Ammon's horn (tissue), 1 donor: ENCODE measurements at regions not wholly inside any gene's neighbourhood (a gene's known extent, or its start where the extent isn't known, plus 50 kb on each side); places are given as distances from the start of the nearest gene placed in this dataset.

Experiments used
- DNase-seq: peaks from one replicate; pipeline ENCODE4 v3.0.0-alpha.2; 2016; ENCODE audit warnings: low spot score

GRCh38 chr4:31272331-31273061 lies 552.3 kb downstream of the PCDH7 start:
- no peak for DNase-seq

- no peak for DNase-seq
These were observed 555.7 kb downstream of the PCDH7 start for GRCh38 chr4:31275906-31276305.

- DNase-seq, result no peak
These were observed 563.5 kb downstream of the PCDH7 start for GRCh38 chr4:31283679-31284078.

- DNase-seq, result no peak
These were observed 570.7 kb downstream of the PCDH7 start for GRCh38 chr4:31290836-31291235.

- DNase-seq, result no peak
These were observed 571.1 kb downstream of the PCDH7 start for GRCh38 chr4:31291238-31291637.

GRCh38 chr4:31294655-31295480 lies 574.7 kb downstream of the PCDH7 start:
- DNase-seq, result peak; percentile 4

GRCh38 chr4:31298737-31299136 lies 578.6 kb downstream of the PCDH7 start:
- no peak for DNase-seq

- DNase-seq, result peak; percentile 33
These were observed 586.9 kb downstream of the PCDH7 start for GRCh38 chr4:31307029-31307428.

- DNase-seq, result no peak
These were observed 604.6 kb downstream of the PCDH7 start for GRCh38 chr4:31324814-31325213.

- DNase-seq, result no peak
These were observed 605.1 kb downstream of the PCDH7 start for GRCh38 chr4:31325300-31325699.

- no peak for DNase-seq
These were observed 606.9 kb downstream of the PCDH7 start for GRCh38 chr4:31327031-31327430.

GRCh38 chr4:31328932-31329331 lies 608.8 kb downstream of the PCDH7 start:
- peak; percentile 75 for DNase-seq

GRCh38 chr4:31334086-31334910 lies 614.1 kb downstream of the PCDH7 start:
- no peak for DNase-seq

- DNase-seq, result no peak
These were observed 617.8 kb downstream of the PCDH7 start for GRCh38 chr4:31338000-31338399.

- DNase-seq, result no peak
These were observed 621.6 kb downstream of the PCDH7 start for GRCh38 chr4:31341601-31342359.

GRCh38 chr4:31343061-31343460 lies 622.9 kb downstream of the PCDH7 start:
- DNase-seq, result no peak

- no peak for DNase-seq
These were observed 629.7 kb downstream of the PCDH7 start for GRCh38 chr4:31349907-31350306.

GRCh38 chr4:31351695-31352094 lies 631.5 kb downstream of the PCDH7 start:
- no peak for DNase-seq

- DNase-seq, result no peak
These were observed 636.7 kb downstream of the PCDH7 start for GRCh38 chr4:31356839-31357238.

GRCh38 chr4:31360786-31361185 lies 640.6 kb downstream of the PCDH7 start:
- no peak for DNase-seq

GRCh38 chr4:31362756-31363155 lies 642.6 kb downstream of the PCDH7 start:
- DNase-seq, result no peak
